Stimulated activated naive CD4-positive, alpha-beta T cell (primary cell): ENCODE measurements at regions not wholly inside any gene's neighbourhood (a gene's known extent, or its start where the extent isn't known, plus 50 kb on each side); places are given as distances from the start of the nearest gene placed in this dataset.
"Not testable (repeated sequence)": the region's sequence is repeated elsewhere in the genome, so short reads cannot be mapped to it uniquely, and the experiment has no call there.

ENCODE experiments used
- DNase-seq, 6 experiments: peaks; one replicate each; lab custom pipeline; 2025; lab: John Stamatoyannopoulos, UW

DNA sequence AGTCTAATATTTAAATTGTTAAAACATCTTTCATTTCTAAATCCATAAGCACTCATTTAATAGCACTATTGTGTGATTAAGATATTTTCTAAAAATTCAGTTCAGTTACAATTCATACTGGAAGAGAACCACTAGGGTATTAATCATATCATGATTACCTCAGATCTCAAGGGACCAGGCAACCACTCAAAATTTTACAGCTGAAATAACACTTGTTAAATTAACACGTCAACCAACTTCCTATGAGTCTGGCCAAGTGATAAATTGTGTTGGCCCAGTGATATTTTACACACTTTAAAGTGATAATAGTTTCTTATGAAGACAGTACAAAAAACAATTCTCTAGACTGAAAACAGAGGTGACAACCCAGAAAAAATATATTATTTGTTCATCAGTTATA lies 869.0 kb upstream of the ADGRB3 start:
- DNase-seq = no peak

- DNase-seq = no peak
These were observed 876.1 kb upstream of the ADGRB3 start for GRCh38 chr6:67759001-67759400.

- DNase-seq = no peak
These were observed 877.5 kb upstream of the ADGRB3 start for GRCh38 chr6:67757465-67758033.

GRCh38 chr6:67748521-67748920 lies 886.6 kb upstream of the ADGRB3 start:
- no peak for DNase-seq

DNA sequence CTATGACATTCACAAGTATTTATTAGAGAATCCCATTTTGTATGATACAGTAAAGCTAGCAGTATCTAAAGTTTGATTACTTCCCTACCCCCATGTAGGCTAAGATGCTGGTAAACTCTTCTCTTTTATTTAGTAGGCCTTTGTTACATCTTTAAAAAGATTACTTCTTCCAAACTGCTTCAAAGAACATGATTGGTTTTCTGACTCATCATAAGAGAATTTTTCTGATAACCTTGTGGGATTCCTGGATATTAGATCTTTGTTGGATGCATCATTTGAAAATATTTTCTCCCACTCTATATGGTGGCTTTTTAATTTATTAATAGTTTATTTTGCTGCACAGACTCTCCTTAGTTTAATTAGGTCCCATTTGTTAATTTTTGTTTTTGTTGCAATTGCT lies 898.3 kb upstream of the ADGRB3 start:
- DNase-seq = no peak

DNA sequence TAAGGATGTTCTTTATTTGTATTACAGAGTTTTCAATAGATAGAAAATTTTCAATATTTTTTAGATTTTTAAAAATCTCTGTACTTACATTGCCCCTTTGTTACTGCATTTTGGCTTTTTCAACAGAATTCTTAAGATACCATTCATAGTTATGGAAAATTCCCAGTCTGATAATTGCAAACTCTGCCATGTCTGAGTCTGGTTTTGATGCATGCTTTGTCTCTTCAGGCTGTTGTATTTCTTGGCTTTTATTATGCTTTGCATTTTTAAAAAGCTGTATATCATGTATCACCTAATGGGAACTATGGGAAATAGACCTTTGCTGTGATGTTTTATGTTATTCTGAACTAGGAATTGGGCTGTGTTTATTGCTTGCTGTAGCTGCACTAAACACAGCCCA lies 898.9 kb upstream of the ADGRB3 start:
- no peak for DNase-seq

GRCh38 chr6:67735623-67736022 lies 899.5 kb upstream of the ADGRB3 start:
- no peak for DNase-seq

DNA sequence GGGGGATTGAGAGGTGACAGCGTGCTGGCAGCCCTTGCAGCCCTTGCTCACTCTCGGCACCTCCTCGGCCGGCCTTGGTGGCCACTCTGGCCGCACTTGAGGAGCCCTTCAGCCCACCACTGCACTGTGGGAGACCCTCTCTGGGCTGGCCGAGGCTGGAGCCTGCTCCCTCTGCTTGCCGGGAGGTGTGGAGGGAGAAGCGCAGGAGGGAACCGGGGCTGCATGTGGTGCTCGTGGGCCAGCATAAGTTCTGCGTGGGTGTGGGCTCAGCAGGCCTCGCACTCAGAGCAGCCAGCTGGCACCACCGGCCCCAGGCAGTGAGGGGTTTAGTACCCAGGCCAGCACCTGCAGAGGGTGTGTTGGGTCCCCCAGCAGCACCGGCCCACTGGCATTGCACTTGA lies 912.2 kb upstream of the ADGRB3 start:
- DNase-seq = no peak

GRCh38 chr6:67717281-67717680 lies 917.8 kb upstream of the ADGRB3 start:
- DNase-seq = no peak

GRCh38 chr6:67706388-67706787 lies 928.7 kb upstream of the ADGRB3 start:
- DNase-seq = no peak

GRCh38 chr6:67698534-67698933 lies 936.5 kb upstream of the ADGRB3 start:
- no peak for DNase-seq

- DNase-seq = no peak
These were observed 941.0 kb upstream of the ADGRB3 start for GRCh38 chr6:67694127-67694526.

- DNase-seq = no peak
These were observed 945.8 kb upstream of the ADGRB3 start for GRCh38 chr6:67689329-67689728.

DNA sequence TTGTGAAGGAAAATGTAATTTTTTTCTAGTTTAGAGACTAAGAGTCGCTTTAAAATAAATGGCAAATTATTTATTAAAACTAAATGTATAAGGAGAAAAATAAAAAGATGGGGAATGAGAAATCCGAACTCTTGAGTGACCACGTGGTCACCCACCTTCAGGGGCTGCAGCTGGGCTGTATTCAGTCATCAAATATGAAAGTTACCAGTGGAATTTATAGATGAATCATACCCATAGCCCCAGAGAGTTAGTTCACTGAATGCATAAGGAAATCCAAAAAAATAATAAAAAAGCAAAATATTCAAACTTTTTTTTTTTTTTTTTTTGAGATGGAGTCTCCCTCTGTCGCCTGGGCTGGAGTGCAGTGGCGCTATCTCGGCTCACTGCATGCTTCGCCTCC lies 947.7 kb upstream of the ADGRB3 start:
- no peak for DNase-seq

DNA sequence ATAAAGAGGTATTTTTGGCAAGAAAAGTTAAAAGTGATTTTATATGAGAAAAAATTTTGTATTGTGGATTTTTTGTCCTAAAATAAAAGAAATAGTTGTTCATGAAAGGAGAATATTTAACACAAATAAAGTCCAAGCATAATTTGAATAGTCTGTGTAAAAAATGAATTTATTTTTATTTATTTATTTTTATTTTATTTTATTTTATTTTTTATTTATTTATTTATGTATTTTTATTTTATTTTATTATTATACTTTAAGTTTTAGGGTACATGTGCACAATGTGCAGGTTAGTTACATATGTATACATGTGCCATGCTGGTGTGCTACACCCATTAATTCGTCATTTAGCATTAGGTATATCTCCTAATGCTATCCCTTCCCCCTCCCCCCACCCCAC lies 948.9 kb upstream of the ADGRB3 start:
- not testable (repeated sequence) for DNase-seq

- no peak for DNase-seq
These were observed 951.1 kb upstream of the ADGRB3 start for GRCh38 chr6:67683960-67684359.

GRCh38 chr6:67680297-67680932 lies 954.7 kb upstream of the ADGRB3 start:
- DNase-seq = no peak

DNA sequence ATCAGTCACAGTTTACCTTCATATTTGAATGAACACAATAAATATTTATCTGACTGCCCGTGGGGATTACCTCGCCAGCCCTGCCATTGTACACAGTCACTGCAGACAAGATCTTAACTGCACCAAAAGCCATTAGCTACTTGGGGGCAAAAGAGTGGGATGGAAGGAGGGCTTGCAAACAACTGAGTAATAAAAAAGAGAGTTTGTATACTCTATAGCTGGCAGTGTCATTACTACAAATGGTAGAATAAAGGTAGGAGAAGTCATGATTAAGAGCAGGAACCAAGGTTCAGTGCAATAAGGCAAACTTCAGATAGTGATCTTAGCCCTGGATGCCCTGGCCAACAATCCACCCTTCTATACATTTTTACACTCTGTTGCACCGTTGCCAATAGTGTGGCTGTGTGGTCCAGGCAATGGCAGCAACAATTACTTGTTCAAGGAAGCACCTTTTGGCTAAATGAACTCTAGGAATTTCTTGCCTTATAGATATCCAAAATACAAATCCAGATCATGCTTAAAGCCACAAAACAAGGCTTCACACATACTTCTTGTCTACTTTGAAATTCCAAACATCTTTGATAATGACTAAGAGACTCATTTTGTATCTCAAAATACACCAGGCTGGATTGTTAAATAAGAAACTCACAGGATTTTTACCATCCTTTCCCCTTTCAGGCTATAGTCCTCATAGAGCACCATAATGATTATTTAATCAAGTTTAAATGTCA lies 955.4 kb upstream of the ADGRB3 start:
- DNase-seq = no peak

DNA sequence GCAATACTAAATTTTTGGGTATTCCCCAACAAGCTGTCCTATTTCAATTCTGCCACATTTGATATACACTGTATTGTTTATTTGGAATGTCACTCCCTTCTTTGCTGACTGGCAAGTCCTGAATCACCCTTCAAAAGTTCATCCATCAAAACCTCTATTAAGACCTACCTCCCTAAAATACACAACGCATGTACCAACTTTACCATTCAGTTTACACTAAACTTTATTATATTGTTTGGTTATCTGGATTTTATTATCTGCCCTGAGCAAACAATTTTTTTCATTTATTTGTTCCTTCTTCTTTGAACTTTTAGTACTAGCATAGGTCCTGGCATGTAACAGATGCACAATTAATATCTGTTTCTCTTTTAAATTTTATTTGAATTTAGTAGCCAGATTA lies 958.2 kb upstream of the ADGRB3 start:
- no peak for DNase-seq

- no peak for DNase-seq
These were observed 967.3 kb upstream of the ADGRB3 start for GRCh38 chr6:67667637-67668422.

- no peak for DNase-seq
These were observed 968.7 kb upstream of the ADGRB3 start for GRCh38 chr6:67666177-67666964.

DNA sequence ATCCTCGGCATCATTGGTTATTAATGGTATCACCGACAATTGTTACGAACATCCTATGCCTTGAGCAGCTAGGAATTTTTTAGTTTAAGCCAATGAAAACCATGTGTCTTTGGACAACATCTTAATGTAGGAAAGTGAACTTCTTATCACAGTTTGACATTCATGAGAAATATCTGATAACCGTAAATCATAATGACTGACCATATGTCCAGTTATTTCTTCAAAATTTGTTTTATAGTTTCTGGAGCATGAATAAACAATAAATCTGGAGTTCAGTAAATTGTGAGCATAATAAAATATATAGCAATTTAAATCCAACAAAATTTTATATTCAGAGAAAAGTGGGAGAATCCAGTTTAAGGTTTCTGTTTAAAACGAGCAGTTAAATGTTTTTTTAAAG lies 970.1 kb upstream of the ADGRB3 start:
- no peak for DNase-seq
